Breast epithelium (tissue), 3 donors: ENCODE measurements at regions not wholly inside any gene's neighbourhood (a gene's known extent, or its start where the extent isn't known, plus 50 kb on each side); places are given as distances from the start of the nearest gene placed in this dataset.

Experiments used
- CTCF ChIP-seq, 3 donors: fragments of 450-650 bp; IDR thresholded peaks; one replicate each; pipeline ENCODE4 v1.5.1; 2016 to 2017; ENCODE audit warnings: antibody characterized with exemption in 3 of 3, mild to moderate bottlenecking in 3 of 3, moderate library complexity in 3 of 3
- POLR2A ChIP-seq: fragments of 450-650 bp; IDR thresholded peaks from one replicate; pipeline ENCODE4 v1.6.1; 2016; ENCODE audit warnings: antibody characterized with exemption, mild to moderate bottlenecking, moderate library complexity
- POLR2AphosphoS5 ChIP-seq, 3 donors: sonication (generic); formaldehyde crosslinking; IDR thresholded peaks; one replicate each; pipeline ENCODE4 v1.6.1; 2017; ENCODE audit warnings: antibody characterized with exemption in 3 of 3

GRCh38 chr13:50152224-50152623 lies 137.0 kb downstream of the KCNRG start:
- TF ChIP-seq CTCF (IDR thresholded peaks at IDR 0.05) (no peak), POLR2AphosphoS5 (IDR thresholded peaks at IDR 0.05) (no peak), POLR2A (no peak)
